CD4-positive, CD25-positive, alpha-beta regulatory T cell (primary cell): ENCODE measurements at regions not wholly inside any gene's neighbourhood (a gene's known extent, or its start where the extent isn't known, plus 50 kb on each side); places are given as distances from the start of the nearest gene placed in this dataset.
"Not testable (repeated sequence)": the region's sequence is repeated elsewhere in the genome, so short reads cannot be mapped to it uniquely, and the experiment has no call there.

Experiments used
- ATAC-seq, 2 donors: fragments of 150-1000 bp; cut with Tn5 transposase; one replicate each; pipeline ENCODE4 v1.10.0; 2021; ENCODE audit warnings: low read depth in 2 of 2, moderate number of reproducible peaks in 2 of 2, moderate library complexity in 1 of 2
- DNase-seq, 3 donors: peaks; one replicate each; pipeline versions ENCODE4 v3.0.0 to v3.0.0-alpha.2; 2012 to 2022; ENCODE audit warnings: mixed read lengths in 1 of 3
- H3K27ac ChIP-seq: one replicate; pipeline ENCODE4 v1.7.0; 2013; ENCODE audit warnings: mild to moderate bottlenecking, low read length; ENCODE audit not compliant: insufficient read depth, poor library complexity, severe bottlenecking
- H3K27me3 ChIP-seq: one replicate; pipeline ENCODE4 v1.7.0; 2013; ENCODE audit warnings: low read length; ENCODE audit not compliant: control insufficient read depth, insufficient read depth
- H3K36me3 ChIP-seq: one replicate; pipeline ENCODE4 v1.7.0; 2013; ENCODE audit warnings: mild to moderate bottlenecking, low read length, moderate library complexity; ENCODE audit not compliant: control insufficient read depth, insufficient read depth
- H3K4me1 ChIP-seq: 2 replicates; pipeline ENCODE4 v1.7.0; 2013; ENCODE audit warnings: mild to moderate bottlenecking, low read length; ENCODE audit not compliant: insufficient read depth, control insufficient read depth, poor library complexity, severe bottlenecking
- H3K4me3 ChIP-seq: one replicate; pipeline ENCODE4 v1.7.0; 2013; ENCODE audit warnings: low read depth, mild to moderate bottlenecking, low read length, moderate library complexity
- H3K9me3 ChIP-seq, 2 experiments: 1 replicate in 1 of 2; 2 replicates in 1 of 2; pipeline ENCODE4 v1.7.0; 2013; ENCODE audit warnings: low read length in 2 of 2, mild to moderate bottlenecking in 1 of 2, moderate library complexity in 1 of 2; ENCODE audit not compliant: control insufficient read depth in 2 of 2
- H3K27ac Mint-ChIP-seq, 3 donors: one replicate each; pipeline ENCODE4 v1.8.0; 2020 to 2022; ENCODE audit warnings: mild to moderate bottlenecking in 3 of 3, mixed read lengths in 3 of 3, moderate library complexity in 2 of 3
- H3K27me3 Mint-ChIP-seq: one replicate; pipeline ENCODE4 v1.8.0; 2022; ENCODE audit warnings: mild to moderate bottlenecking, mixed read lengths
- H3K36me3 Mint-ChIP-seq: one replicate; pipeline ENCODE4 v1.8.0; 2020; ENCODE audit warnings: mixed read lengths
- H3K4me1 Mint-ChIP-seq, 4 donors: one replicate each; pipeline ENCODE4 v1.8.0; 2020 to 2022; ENCODE audit warnings: mixed read lengths in 4 of 4, mild to moderate bottlenecking in 1 of 4
- H3K4me3 Mint-ChIP-seq, 4 donors: one replicate each; pipeline ENCODE4 v1.8.0; 2020 to 2022; ENCODE audit warnings: mild to moderate bottlenecking in 4 of 4, mixed read lengths in 4 of 4, moderate library complexity in 3 of 4
- H3K9me3 Mint-ChIP-seq, 7 donors: one replicate each; pipeline ENCODE4 v1.8.0; 2020 to 2022; ENCODE audit warnings: mixed read lengths in 7 of 7, mild to moderate bottlenecking in 3 of 7, moderate library complexity in 2 of 7

DNA sequence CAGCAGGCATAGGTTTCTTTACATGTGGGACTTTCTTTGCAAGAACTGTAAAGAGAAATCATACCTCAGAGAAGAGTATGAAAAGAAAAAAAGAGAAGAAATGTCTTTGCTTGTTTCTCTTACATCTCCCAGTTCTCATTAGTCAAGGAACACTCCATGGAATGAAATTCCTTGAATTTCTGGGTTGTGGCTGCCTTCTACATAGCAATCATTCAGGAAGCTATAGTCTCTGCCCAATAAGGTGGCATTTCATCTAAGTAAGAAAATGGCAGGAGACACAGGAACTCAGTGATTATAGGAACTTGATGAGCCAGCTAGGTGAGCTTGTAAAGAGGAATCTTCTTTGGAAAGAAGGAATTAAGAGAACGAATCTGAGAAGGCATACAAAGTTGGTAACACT is 197.0 kb upstream of the FKBP1C start:
- Mint-ChIP-seq H3K27me3 (no peaks in the 10 kb centered on the region), H3K36me3 (no peaks in the 10 kb centered on the region), H3K9me3 (peaks cover 0 to 7% (median 2%) of the 10 kb centered on the region in 7 donors), H3K4me3 (no peak overlapping the region), H3K4me1 (no peaks in the 10 kb centered on the region), H3K27ac (no peak overlapping the region)
- ATAC-seq = no peak
- no peaks in the 10 kb centered on the region for H3K36me3 ChIP-seq
- no peak overlapping the region for H3K27ac ChIP-seq
- H3K4me1 ChIP-seq = no peaks in the 10 kb centered on the region
- H3K4me3 ChIP-seq = no peak overlapping the region
- H3K27me3 ChIP-seq = no peaks in the 10 kb centered on the region
- H3K9me3 ChIP-seq = no peaks in the 10 kb centered on the region
- no peak for DNase-seq

DNA sequence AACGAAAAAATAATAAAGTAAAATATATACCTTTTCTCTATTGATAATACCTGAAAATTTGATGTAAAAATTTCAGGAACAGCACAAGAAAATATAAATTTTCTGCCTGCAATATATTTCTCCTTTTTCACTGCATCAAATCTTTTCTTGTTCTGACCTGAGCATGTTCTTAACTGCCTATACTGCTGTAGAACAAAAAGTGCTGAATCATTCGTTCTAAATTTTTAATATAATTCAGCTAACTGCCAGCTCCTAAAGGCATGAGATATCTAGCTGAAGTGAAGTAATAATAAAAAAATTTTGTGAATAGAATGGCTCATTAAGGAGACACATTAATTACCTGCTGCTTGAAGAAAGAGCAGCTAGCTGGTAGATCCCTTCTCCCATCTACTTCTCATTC is 188.6 kb upstream of the FKBP1C start:
- no peak overlapping the region for H3K27ac Mint-ChIP-seq

DNA sequence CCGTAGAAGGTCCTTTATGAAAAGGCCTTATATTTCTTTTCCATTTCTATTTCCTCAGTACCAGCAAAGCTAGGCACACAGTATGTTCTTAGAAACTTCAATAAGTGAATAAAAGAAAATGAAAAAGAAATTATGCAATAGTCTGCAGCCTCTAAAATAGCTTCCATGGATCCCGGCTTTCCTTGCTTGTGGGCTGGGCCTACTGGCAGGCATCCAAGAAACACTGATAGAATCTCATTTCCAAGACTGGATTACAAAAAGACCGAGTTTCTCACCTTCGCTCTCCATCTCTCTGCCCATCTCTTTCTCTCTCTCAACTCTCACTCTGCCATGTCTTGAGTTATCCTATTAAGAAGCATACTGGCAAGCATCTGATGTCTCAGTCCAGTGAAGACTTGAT is 187.5 kb upstream of the FKBP1C start:
- Mint-ChIP-seq H3K4me1 (no peaks in the 10 kb centered on the region), H3K27ac (no peak overlapping the region), H3K27me3 (no peaks in the 10 kb centered on the region), H3K4me3 (no peak overlapping the region), H3K36me3 (no peaks in the 10 kb centered on the region), H3K9me3 (peaks cover 0 to 4% (median 0%) of the 10 kb centered on the region in 7 donors)
- no peaks in the 10 kb centered on the region for H3K9me3 ChIP-seq
- H3K27me3 ChIP-seq = no peaks in the 10 kb centered on the region
- H3K36me3 ChIP-seq = no peaks in the 10 kb centered on the region
- no peak overlapping the region for H3K4me3 ChIP-seq
- ATAC-seq (no peak), DNase-seq (no peak)
- H3K4me1 ChIP-seq = no peaks in the 10 kb centered on the region
- no peak overlapping the region for H3K27ac ChIP-seq

More for the DNA sequence above, 188.6 kb upstream of the FKBP1C start:
- Histone ChIP-seq H3K4me1 (no peaks in the 10 kb centered on the region), H3K9me3 (no peaks in the 10 kb centered on the region), H3K27me3 (no peaks in the 10 kb centered on the region), H3K27ac (no peak overlapping the region), H3K4me3 (no peak overlapping the region), H3K36me3 (no peaks in the 10 kb centered on the region)
- Mint-ChIP-seq H3K36me3 (no peaks in the 10 kb centered on the region), H3K9me3 (peaks cover 0 to 4% (median 0%) of the 10 kb centered on the region in 7 donors), H3K4me1 (no peaks in the 10 kb centered on the region), H3K4me3 (no peak overlapping the region), H3K27me3 (no peaks in the 10 kb centered on the region)
- ATAC-seq = no peak
- DNase-seq = no peak

DNA sequence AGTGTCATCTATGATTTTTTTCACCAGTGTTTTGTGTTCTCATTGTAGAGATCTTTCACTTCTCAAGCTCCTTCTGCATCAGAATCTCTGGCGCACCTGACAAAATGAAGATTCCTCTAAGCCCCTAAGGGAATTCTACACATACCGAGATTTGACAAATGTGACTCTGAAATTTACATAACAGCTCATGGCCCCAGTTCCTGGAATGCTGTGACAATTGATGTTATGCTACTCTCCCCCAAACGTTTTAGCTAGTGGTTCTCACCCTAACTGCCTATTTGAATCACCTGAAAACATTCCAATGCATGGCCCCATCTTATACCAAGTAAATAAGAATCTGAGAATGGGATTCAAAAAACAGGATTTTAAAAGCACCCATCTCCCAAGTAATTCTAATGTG is 162.1 kb upstream of the FKBP1C start:
- Histone ChIP-seq H3K4me1 (no peaks in the 10 kb centered on the region), H3K4me3 (no peak overlapping the region), H3K9me3 (peaks cover 2 to 5% of the 10 kb centered on the region in 2 experiments), H3K27me3 (no peaks in the 10 kb centered on the region), H3K27ac (no peak overlapping the region), H3K36me3 (no peaks in the 10 kb centered on the region)
- no peak for ATAC-seq
- DNase-seq = no peak
- Mint-ChIP-seq H3K27me3 (no peaks in the 10 kb centered on the region), H3K4me1 (no peaks in the 10 kb centered on the region), H3K4me3 (no peak overlapping the region), H3K9me3 (peaks cover 0 to 9% (median 2%) of the 10 kb centered on the region in 7 donors), H3K36me3 (no peaks in the 10 kb centered on the region), H3K27ac (no peak overlapping the region)

DNA sequence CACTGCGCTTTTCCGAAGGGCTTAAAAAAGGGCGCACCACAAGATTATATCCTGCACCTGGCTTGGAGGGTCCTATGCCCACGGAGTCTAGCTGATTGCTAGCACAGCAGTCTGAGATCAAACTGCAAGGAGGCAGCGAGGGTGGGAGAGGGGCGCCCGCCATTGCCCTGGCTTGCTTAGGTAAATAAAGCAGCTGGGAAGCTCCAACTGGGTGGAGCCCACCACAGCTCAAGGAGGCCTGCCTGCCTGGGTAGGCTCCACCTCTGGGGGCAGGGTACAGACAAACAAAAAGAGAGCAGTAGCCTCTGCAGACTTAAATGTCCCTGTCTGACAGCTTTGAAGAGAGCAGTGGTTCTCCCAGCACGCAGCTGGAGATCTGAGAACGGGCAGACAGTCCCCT is 158.1 kb upstream of the FKBP1C start:
- H3K36me3 Mint-ChIP-seq, DNase-seq, H3K9me3 ChIP-seq, H3K4me3 Mint-ChIP-seq, H3K27me3 Mint-ChIP-seq, H3K36me3 ChIP-seq, H3K9me3 Mint-ChIP-seq, H3K4me1 Mint-ChIP-seq, H3K4me1 ChIP-seq, ATAC-seq, H3K4me3 ChIP-seq, H3K27ac ChIP-seq, H3K27me3 ChIP-seq, H3K27ac Mint-ChIP-seq: not testable (repeated sequence)

DNA sequence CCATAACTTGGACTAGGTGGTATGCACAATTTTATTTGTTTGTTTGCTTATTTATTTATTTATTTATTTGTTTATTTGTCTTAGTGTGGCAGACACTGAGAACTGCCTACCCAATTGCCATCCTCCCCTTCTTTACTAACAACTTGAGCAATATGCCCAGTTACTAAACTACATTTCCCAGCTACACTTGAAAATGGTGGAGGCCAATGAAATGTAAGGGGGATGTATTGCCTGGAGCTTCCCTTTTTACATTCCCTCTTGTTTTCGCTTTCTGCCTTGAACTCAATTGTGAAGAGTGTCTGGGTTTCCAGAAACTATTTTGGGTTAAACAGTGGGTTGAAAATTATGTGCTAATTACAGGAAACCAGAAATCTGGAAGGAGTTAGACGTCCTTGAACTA is 152.7 kb upstream of the FKBP1C start:
- peaks cover 3 to 7% of the 10 kb centered on the region in 2 experiments for H3K9me3 ChIP-seq
- no peak overlapping the region for H3K4me3 ChIP-seq
- H3K27me3 ChIP-seq = no peaks in the 10 kb centered on the region
- no peaks in the 10 kb centered on the region for H3K27me3 Mint-ChIP-seq
- no peaks in the 10 kb centered on the region for H3K4me1 ChIP-seq
- H3K4me3 Mint-ChIP-seq = no peak overlapping the region
- H3K27ac Mint-ChIP-seq = no peak overlapping the region
- H3K9me3 Mint-ChIP-seq = peaks cover 0 to 8% (median 4%) of the 10 kb centered on the region in 7 donors
- ATAC-seq = no peak
- no peaks in the 10 kb centered on the region for H3K36me3 Mint-ChIP-seq
- no peak overlapping the region for H3K27ac ChIP-seq
- DNase-seq = no peak
- no peaks in the 10 kb centered on the region for H3K4me1 Mint-ChIP-seq
- H3K36me3 ChIP-seq = no peaks in the 10 kb centered on the region

DNA sequence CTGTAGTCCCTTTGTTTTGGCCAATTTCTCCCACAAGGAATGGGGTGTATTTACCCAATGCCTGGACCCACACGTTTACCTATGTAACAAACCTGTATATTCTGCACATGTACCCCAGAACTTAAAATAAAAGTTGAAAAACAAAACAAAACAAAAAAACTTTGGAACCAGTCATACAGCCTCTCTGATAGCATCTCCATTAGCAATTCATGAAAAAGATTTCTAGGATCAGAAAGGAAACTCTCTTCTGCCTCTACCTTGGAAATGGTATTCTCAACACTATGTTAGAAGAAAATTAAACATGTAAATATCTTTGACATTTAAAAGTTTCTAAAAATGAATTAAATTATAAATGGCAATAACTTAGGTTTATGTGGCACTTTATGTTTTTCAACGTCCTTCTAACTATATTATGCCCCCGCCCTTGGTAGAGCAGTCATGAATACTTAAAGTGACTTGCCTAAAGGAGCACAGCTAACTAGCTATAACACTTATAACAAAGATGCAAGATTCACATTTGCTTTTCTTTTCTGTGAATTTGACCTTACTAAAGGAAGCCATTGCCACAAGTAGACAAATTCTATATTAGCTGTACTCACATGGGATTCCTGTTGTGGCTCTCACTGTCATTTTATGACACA is 147.5 kb upstream of the FKBP1C start:
- Mint-ChIP-seq H3K9me3 (peaks cover 2 to 6% (median 4%) of the 10 kb centered on the region in 7 donors), H3K36me3 (no peaks in the 10 kb centered on the region), H3K4me1 (no peaks in the 10 kb centered on the region), H3K27me3 (no peaks in the 10 kb centered on the region), H3K4me3 (no peak overlapping the region), H3K27ac (no peak overlapping the region)
- Histone ChIP-seq H3K4me3 (no peak overlapping the region), H3K36me3 (no peaks in the 10 kb centered on the region), H3K27me3 (no peaks in the 10 kb centered on the region), H3K4me1 (no peaks in the 10 kb centered on the region), H3K27ac (no peak overlapping the region), H3K9me3 (peaks cover 3 to 7% of the 10 kb centered on the region in 2 experiments)
- DNase-seq = no peak
- no peak for ATAC-seq

DNA sequence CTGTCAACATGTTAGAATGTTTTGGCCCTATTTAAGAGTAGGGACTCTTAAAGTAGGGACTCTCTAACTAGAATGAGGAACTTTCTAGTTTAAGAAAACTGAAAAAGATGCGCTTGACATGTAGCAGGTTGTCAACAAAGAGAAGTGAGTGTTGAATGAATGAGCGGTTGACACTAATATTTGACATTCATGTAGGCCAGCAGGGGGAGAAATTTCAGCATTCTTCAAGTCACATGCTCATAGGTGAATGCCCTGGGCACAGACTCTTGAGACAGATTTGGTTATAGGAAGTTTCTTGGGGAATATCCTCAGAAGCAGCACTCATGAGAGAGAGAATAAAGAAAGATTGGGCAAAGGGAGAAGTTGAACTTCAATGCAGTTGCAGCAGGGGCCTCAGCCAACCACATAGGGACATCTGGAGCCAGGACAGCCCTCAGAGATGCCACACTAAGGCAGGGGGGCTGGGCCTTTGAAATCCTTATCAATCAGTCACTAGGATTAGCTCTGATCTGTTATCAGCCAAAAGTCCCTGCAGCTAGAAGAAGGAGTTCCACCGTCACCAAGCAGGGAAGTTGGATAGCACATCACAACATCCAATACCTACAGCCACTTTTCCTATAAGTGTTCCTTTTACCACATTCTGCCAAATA is 145.1 kb upstream of the FKBP1C start:
- no peaks in the 10 kb centered on the region for H3K4me1 Mint-ChIP-seq

More for the DNA sequence above, 145.1 kb upstream of the FKBP1C start:
- Histone ChIP-seq H3K27ac (no peak overlapping the region), H3K27me3 (no peaks in the 10 kb centered on the region), H3K36me3 (no peaks in the 10 kb centered on the region), H3K4me3 (no peak overlapping the region), H3K9me3 (peaks cover 2 to 7% of the 10 kb centered on the region in 2 experiments), H3K4me1 (no peaks in the 10 kb centered on the region)
- Mint-ChIP-seq H3K27me3 (no peaks in the 10 kb centered on the region), H3K9me3 (peaks cover 0 to 6% (median 2%) of the 10 kb centered on the region in 7 donors), H3K36me3 (no peaks in the 10 kb centered on the region), H3K27ac (no peak overlapping the region), H3K4me3 (no peak overlapping the region)
- ATAC-seq = no peak
- DNase-seq = no peak
